Duodenal mucosa (tissue), 2 donors: ENCODE measurements at regions not wholly inside any gene's neighbourhood (a gene's known extent, or its start where the extent isn't known, plus 50 kb on each side); places are given as distances from the start of the nearest gene placed in this dataset.

Source experiments
- H3K27ac ChIP-seq: one replicate; pipeline ENCODE4 v1.7.0; 2013; ENCODE audit warnings: low read depth, low read length
- H3K27me3 ChIP-seq, 2 donors: one replicate each; pipeline ENCODE4 v1.7.0; 2013; ENCODE audit warnings: low read length in 2 of 2, control low read depth in 1 of 2; ENCODE audit not compliant: insufficient read depth in 2 of 2, control insufficient read depth in 1 of 2
- H3K36me3 ChIP-seq, 2 donors: one replicate each; pipeline ENCODE4 v1.7.0; 2013; ENCODE audit warnings: low read length in 2 of 2, control low read depth in 1 of 2; ENCODE audit not compliant: insufficient read depth in 2 of 2, control insufficient read depth in 1 of 2
- H3K4me1 ChIP-seq, 2 donors: one replicate each; pipeline ENCODE4 v1.7.0; 2013; ENCODE audit warnings: low read length in 2 of 2, control low read depth in 1 of 2; ENCODE audit not compliant: insufficient read depth in 2 of 2, control insufficient read depth in 1 of 2
- H3K4me3 ChIP-seq, 2 donors: one replicate each; pipeline ENCODE4 v1.7.0; 2013; ENCODE audit warnings: low read length in 2 of 2, low read depth in 1 of 2
- H3K9ac ChIP-seq, 2 donors: one replicate each; pipeline ENCODE4 v1.7.0; 2013; ENCODE audit warnings: low read length in 2 of 2, low read depth in 1 of 2
- H3K9me3 ChIP-seq, 2 donors: one replicate each; pipeline ENCODE4 v1.7.0; 2013; ENCODE audit warnings: low read length in 2 of 2, control low read depth in 1 of 2; ENCODE audit not compliant: control insufficient read depth in 1 of 2

GRCh38 chr2:100736121-100736915 lies 83.6 kb upstream of the NPAS2 start:
- no peaks in the 10 kb centered on the region for H3K9me3 ChIP-seq
- no peaks in the 10 kb centered on the region for H3K4me1 ChIP-seq
- H3K36me3 ChIP-seq: no peaks in the 10 kb centered on the region
- peaks cover 0 to 4% of the 10 kb centered on the region in 2 donors for H3K27me3 ChIP-seq
- no peak overlapping the region for H3K9ac ChIP-seq
- H3K27ac ChIP-seq: no peak overlapping the region
- H3K4me3 ChIP-seq: no peak overlapping the region

GRCh38 chr2:100739735-100740432 lies 80.1 kb upstream of the NPAS2 start:
- Histone ChIP-seq H3K36me3 (no peaks in the 10 kb centered on the region), H3K9ac (no peak overlapping the region), H3K27ac (no peak overlapping the region), H3K9me3 (no peaks in the 10 kb centered on the region), H3K4me1 (peaks cover 2 to 4% of the 10 kb centered on the region in 2 donors), H3K4me3 (no peak overlapping the region), H3K27me3 (peaks cover 0 to 4% of the 10 kb centered on the region in 2 donors)

- Histone ChIP-seq H3K4me1 (peaks cover 4 to 14% of the 10 kb centered on the region in 2 donors), H3K27ac (no peak overlapping the region), H3K9ac (no peak overlapping the region), H3K9me3 (no peaks in the 10 kb centered on the region), H3K4me3 (no peak overlapping the region), H3K36me3 (no peaks in the 10 kb centered on the region), H3K27me3 (peaks cover 0 to 4% of the 10 kb centered on the region in 2 donors)
Measured at GRCh38 chr2:100741880-100742276, 78.1 kb upstream of the NPAS2 start.

GRCh38 chr2:100742277-100743254 lies 77.4 kb upstream of the NPAS2 start:
- no peak overlapping the region for H3K9ac ChIP-seq
- no peak overlapping the region for H3K4me3 ChIP-seq
- peaks cover 0 to 4% of the 10 kb centered on the region in 2 donors for H3K27me3 ChIP-seq
- no peaks in the 10 kb centered on the region for H3K9me3 ChIP-seq
- H3K36me3 ChIP-seq: no peaks in the 10 kb centered on the region
- peak overlapping the region; percentile 42 for H3K27ac ChIP-seq
- H3K4me1 ChIP-seq: peaks cover 4 to 17% of the 10 kb centered on the region in 2 donors

GRCh38 chr2:100743741-100744140 lies 76.2 kb upstream of the NPAS2 start:
- Histone ChIP-seq H3K36me3 (no peaks in the 10 kb centered on the region), H3K4me1 (peaks cover 4 to 20% of the 10 kb centered on the region in 2 donors), H3K27me3 (peaks cover 0 to 4% of the 10 kb centered on the region in 2 donors), H3K4me3 (no peak overlapping the region), H3K9me3 (no peaks in the 10 kb centered on the region), H3K9ac (no peak overlapping the region), H3K27ac (no peak overlapping the region)

GRCh38 chr2:100744184-100744583 lies 75.8 kb upstream of the NPAS2 start:
- Histone ChIP-seq H3K36me3 (no peaks in the 10 kb centered on the region), H3K4me3 (no peak overlapping the region), H3K27me3 (peaks cover 0 to 4% of the 10 kb centered on the region in 2 donors), H3K27ac (no peak overlapping the region), H3K9ac (no peak overlapping the region), H3K4me1 (peaks cover 4 to 20% of the 10 kb centered on the region in 2 donors), H3K9me3 (no peaks in the 10 kb centered on the region)

- no peaks in the 10 kb centered on the region for H3K9me3 ChIP-seq
- H3K9ac ChIP-seq: peak overlapping the region in 1 of 2 donors; percentile 19
- peaks cover 4 to 20% of the 10 kb centered on the region in 2 donors for H3K4me1 ChIP-seq
- H3K27ac ChIP-seq: no peak overlapping the region
- no peaks in the 10 kb centered on the region for H3K36me3 ChIP-seq
- H3K27me3 ChIP-seq: peaks cover 0 to 4% of the 10 kb centered on the region in 2 donors
- H3K4me3 ChIP-seq: no peak overlapping the region
Measured at GRCh38 chr2:100744589-100744988, 75.3 kb upstream of the NPAS2 start.

GRCh38 chr2:100745604-100746003 lies 74.3 kb upstream of the NPAS2 start:
- Histone ChIP-seq H3K4me3 (no peak overlapping the region), H3K36me3 (no peaks in the 10 kb centered on the region), H3K9me3 (no peaks in the 10 kb centered on the region), H3K27ac (no peak overlapping the region), H3K9ac (no peak overlapping the region), H3K4me1 (peaks cover 4 to 20% of the 10 kb centered on the region in 2 donors), H3K27me3 (no peaks in the 10 kb centered on the region)

- H3K4me1 ChIP-seq: peaks cover 4 to 20% of the 10 kb centered on the region in 2 donors
- no peaks in the 10 kb centered on the region for H3K9me3 ChIP-seq
- H3K27ac ChIP-seq: no peak overlapping the region
- H3K9ac ChIP-seq: no peak overlapping the region
- H3K27me3 ChIP-seq: no peaks in the 10 kb centered on the region
- no peaks in the 10 kb centered on the region for H3K36me3 ChIP-seq
- H3K4me3 ChIP-seq: no peak overlapping the region
Measured at GRCh38 chr2:100747551-100747950, 72.4 kb upstream of the NPAS2 start.
